ENCODE measurements at regions not wholly inside any gene's neighbourhood (a gene's known extent, or its start where the extent isn't known, plus 50 kb on each side); places are given as distances from the start of the nearest gene placed in this dataset.

GRCh38 chr7:11895337-11895736 is 63.3 kb upstream of the THSD7A start:
- no peak for DNase-seq (ENCODE audit: low read depth in 1 of 2, low spot score in 1 of 2)

GRCh38 chr7:11896663-11897062 is 64.7 kb upstream of the THSD7A start:
- DNase-seq (ENCODE audit: low read depth in 1 of 2, low spot score in 1 of 2): no peak

- no peak for DNase-seq (ENCODE audit: low read depth in 1 of 2, low spot score in 1 of 2)
Measured at GRCh38 chr7:11899247-11899646, 67.2 kb upstream of the THSD7A start.

- DNase-seq (ENCODE audit: low read depth in 1 of 2, low spot score in 1 of 2): no peak
Measured at GRCh38 chr7:11910253-11910652, 78.3 kb upstream of the THSD7A start.

GRCh38 chr7:11911900-11912299 is 79.9 kb upstream of the THSD7A start:
- DNase-seq (ENCODE audit: low read depth in 1 of 2, low spot score in 1 of 2): no peak

- DNase-seq (ENCODE audit: low read depth in 1 of 2, low spot score in 1 of 2): no peak
Measured at GRCh38 chr7:11914645-11915044, 82.6 kb upstream of the THSD7A start.

GRCh38 chr7:11923376-11923930 is 91.5 kb upstream of the THSD7A start:
- no peak for DNase-seq (ENCODE audit: low read depth in 1 of 2, low spot score in 1 of 2)

GRCh38 chr7:11931307-11931706 is 99.3 kb upstream of the THSD7A start:
- DNase-seq (ENCODE audit: low read depth in 1 of 2, low spot score in 1 of 2): no peak

- DNase-seq (ENCODE audit: low read depth in 1 of 2, low spot score in 1 of 2): no peak
Measured at GRCh38 chr7:11934796-11935195, 102.8 kb upstream of the THSD7A start.

GRCh38 chr7:11935905-11936304 is 103.9 kb upstream of the THSD7A start:
- no peak for DNase-seq (ENCODE audit: low read depth in 1 of 2, low spot score in 1 of 2)

- no peak for DNase-seq (ENCODE audit: low read depth in 1 of 2, low spot score in 1 of 2)
Measured at GRCh38 chr7:11946794-11947193, 114.8 kb upstream of the THSD7A start.

- DNase-seq (ENCODE audit: low read depth in 1 of 2, low spot score in 1 of 2): no peak
Measured at GRCh38 chr7:11950281-11950680, 118.3 kb upstream of the THSD7A start.

- DNase-seq (ENCODE audit: low read depth in 1 of 2, low spot score in 1 of 2): no peak
Measured at GRCh38 chr7:11950942-11951341, 118.9 kb upstream of the THSD7A start.

GRCh38 chr7:11951909-11952308 is 119.9 kb upstream of the THSD7A start:
- DNase-seq (ENCODE audit: low read depth in 1 of 2, low spot score in 1 of 2): no peak

- DNase-seq (ENCODE audit: low read depth in 1 of 2, low spot score in 1 of 2): no peak
Measured at GRCh38 chr7:11952972-11953371, 121.0 kb upstream of the THSD7A start.

- no peak for DNase-seq (ENCODE audit: low read depth in 1 of 2, low spot score in 1 of 2)
Measured at GRCh38 chr7:11956991-11957390, 125.0 kb upstream of the THSD7A start.

- DNase-seq (ENCODE audit: low read depth in 1 of 2, low spot score in 1 of 2): no peak
Measured at GRCh38 chr7:11957956-11958355, 126.0 kb upstream of the THSD7A start.

- no peak for DNase-seq (ENCODE audit: low read depth in 1 of 2, low spot score in 1 of 2)
Measured at GRCh38 chr7:11959121-11959520, 127.1 kb upstream of the THSD7A start.

GRCh38 chr7:11960621-11961020 is 128.6 kb upstream of the THSD7A start:
- no peak for DNase-seq (ENCODE audit: low read depth in 1 of 2, low spot score in 1 of 2)

GRCh38 chr7:11969643-11970042 is 137.6 kb upstream of the THSD7A start:
- DNase-seq (ENCODE audit: low read depth in 1 of 2, low spot score in 1 of 2): no peak

GRCh38 chr7:11970132-11970531 is 138.1 kb upstream of the THSD7A start:
- DNase-seq (ENCODE audit: low read depth in 1 of 2, low spot score in 1 of 2): no peak

- DNase-seq (ENCODE audit: low read depth in 1 of 2, low spot score in 1 of 2): no peak
Measured at GRCh38 chr7:11985376-11985775, 153.4 kb upstream of the THSD7A start.

GRCh38 chr7:11985971-11986370 is 154.0 kb upstream of the THSD7A start:
- no peak for DNase-seq (ENCODE audit: low read depth in 1 of 2, low spot score in 1 of 2)

- no peak for DNase-seq (ENCODE audit: low read depth in 1 of 2, low spot score in 1 of 2)
Measured at GRCh38 chr7:11988186-11988585, 156.2 kb upstream of the THSD7A start.
